ENCODE measurements at regions not wholly inside any gene's neighbourhood (a gene's known extent, or its start where the extent isn't known, plus 50 kb on each side); places are given as distances from the start of the nearest gene placed in this dataset.
A peak's percentile ranks its signal among the peaks of the same experiment; 100 is the strongest.

DNA sequence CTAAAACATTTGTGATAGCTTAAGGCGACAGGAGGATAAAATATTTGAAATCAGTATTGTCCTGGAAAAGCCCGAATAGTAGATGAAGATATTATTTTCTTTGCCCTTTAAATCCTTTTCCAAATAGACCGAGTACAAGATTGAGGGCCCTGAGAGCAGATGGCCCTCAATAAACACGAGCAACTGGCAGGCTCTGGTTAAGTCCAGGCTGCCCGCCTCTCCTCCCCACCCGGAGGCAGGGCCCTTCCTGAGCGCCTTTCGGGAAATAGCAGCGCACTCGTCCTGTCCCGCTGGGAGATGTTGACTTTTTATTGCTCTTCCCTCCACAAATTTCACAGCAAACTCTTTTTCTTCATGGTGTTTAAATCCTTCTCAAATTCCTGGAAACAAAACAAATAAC, 50.8 kb upstream of the MAX start:
- Histone ChIP-seq H3K27ac (no peak overlapping the region), H3K36me3 (no peaks in the 10 kb centered on the region), H3K9me3 (no peaks in the 10 kb centered on the region), H3K4me3 (no peak overlapping the region), H3K27me3 (no peaks in the 10 kb centered on the region), H3K4me1 (peaks cover 5 to 18% (median 10%) of the 10 kb centered on the region in 4 donors)
- ATAC-seq (ENCODE audit: low FRiP score in 2 of 2) (no peak), DNase-seq (no peak)
- 62% methylated on average over 11 of the region's 11 CpGs for WGBS, 2 donors
- TF ChIP-seq POLR2AphosphoS5 (IDR thresholded peaks at IDR 0.05) (no peak), POLR2A (IDR thresholded peaks at IDR 0.05) (no peak), EP300 (IDR thresholded peaks at IDR 0.05) (no peak)
- TF ChIP-seq, protein P1, sequence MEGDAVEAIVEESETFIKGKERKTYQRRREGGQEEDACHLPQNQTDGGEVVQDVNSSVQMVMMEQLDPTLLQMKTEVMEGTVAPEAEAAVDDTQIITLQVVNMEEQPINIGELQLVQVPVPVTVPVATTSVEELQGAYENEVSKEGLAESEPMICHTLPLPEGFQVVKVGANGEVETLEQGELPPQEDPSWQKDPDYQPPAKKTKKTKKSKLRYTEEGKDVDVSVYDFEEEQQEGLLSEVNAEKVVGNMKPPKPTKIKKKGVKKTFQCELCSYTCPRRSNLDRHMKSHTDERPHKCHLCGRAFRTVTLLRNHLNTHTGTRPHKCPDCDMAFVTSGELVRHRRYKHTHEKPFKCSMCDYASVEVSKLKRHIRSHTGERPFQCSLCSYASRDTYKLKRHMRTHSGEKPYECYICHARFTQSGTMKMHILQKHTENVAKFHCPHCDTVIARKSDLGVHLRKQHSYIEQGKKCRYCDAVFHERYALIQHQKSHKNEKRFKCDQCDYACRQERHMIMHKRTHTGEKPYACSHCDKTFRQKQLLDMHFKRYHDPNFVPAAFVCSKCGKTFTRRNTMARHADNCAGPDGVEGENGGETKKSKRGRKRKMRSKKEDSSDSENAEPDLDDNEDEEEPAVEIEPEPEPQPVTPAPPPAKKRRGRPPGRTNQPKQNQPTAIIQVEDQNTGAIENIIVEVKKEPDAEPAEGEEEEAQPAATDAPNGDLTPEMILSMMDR (IDR thresholded peaks at IDR 0.05): no peak

DNA sequence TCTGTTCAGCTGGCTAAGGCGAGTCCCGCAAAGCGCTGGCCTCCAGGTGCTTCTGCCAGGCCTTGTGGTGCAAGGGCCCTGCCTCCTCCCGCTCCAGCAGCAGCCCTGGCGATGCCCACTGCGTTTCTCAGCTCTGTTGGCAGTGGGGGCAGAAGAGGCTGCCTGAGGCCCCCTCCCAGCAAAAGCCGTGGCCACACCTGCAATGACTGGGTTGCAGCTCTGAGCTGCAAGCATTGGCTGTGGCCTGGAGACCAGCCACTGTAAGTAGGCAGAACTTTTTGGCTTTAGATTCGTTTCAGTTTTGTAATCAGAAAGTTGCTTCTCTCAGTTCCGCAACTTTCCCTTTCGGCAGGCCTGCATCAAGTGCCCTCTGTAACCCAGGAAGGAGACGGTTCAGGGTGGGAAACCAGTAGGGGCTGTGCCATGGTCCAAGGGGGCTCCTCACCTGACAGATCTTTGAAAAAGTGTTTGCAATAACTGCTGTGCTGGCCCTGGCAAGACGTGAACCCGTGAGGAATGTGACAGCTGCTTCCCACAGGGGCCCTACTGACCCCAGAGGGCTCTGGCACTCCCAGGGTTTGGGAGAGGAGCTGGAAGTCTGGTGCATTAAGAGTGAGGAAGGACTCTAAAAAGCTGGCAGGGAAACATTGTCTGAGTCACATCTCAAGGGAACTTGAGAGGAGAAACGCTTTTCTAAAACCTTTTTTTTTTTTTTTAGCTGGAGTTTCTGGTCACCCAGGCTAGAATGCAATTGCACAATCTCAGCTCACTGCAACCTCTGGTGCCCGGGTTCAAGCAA, 54.5 kb upstream of the MAX start:
- DNase-seq (peak; percentile 54 to 75), ATAC-seq (ENCODE audit: low FRiP score in 2 of 2) (peak; percentile 72 to 88)
- no peaks in the 10 kb centered on the region for H3K27me3 ChIP-seq
- 38 to 44% methylated on average over 11 to 15 of the region's 15 CpGs for WGBS, 2 donors
- H3K9me3 ChIP-seq: no peaks in the 10 kb centered on the region
- peaks cover 5 to 18% (median 10%) of the 10 kb centered on the region in 4 donors for H3K4me1 ChIP-seq
- H3K36me3 ChIP-seq: no peaks in the 10 kb centered on the region
- H3K27ac ChIP-seq: peak overlapping the region; percentile 82 to 91 (median 85)
- peak overlapping the region in 3 of 4 donors; percentile 13 to 33 (median 21) for H3K4me3 ChIP-seq
- TF ChIP-seq, protein P1 (IDR thresholded peaks at IDR 0.05): no peak
- TF ChIP-seq POLR2AphosphoS5 (IDR thresholded peaks at IDR 0.05): peak in 1 of 2 donors; percentile 18
- no peak for TF ChIP-seq EP300 (IDR thresholded peaks at IDR 0.05)

DNA sequence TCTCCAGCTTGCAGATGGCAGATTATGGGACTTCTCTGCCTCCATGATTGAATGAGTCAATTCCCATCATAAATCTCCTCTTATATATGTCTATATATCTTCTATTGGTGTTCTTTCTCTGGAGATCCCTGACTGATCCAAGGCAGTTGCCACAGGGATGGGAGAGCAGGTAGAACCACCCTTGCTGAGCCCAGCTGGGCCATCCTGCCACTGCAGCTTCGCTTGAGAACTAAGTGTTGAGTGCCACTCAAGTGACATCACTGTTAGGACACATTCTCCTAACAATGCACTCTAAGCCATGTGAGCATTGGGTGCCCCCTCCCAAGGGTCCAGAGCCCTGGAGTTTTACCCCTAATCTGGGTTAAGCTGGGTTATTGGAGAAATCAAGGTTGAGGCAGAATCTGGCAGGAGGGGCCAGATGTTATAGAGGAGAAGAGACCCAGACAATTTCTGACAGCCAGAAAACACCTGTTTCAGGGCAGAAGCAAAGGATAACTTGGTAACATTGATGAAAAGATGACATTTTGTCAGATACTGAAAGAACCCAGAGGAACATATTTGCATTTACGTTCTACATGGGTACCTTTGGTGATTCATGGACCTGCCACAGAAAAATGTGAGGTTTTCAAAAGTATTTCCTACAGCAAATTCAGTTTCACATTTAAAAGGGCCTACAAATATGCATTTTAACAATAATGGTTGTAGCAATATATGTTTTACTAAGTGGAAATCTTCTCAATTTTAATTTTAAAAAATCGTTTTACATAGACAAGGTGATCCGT, 57.2 kb upstream of the MAX start:
- Histone ChIP-seq H3K36me3 (no peaks in the 10 kb centered on the region), H3K9me3 (no peaks in the 10 kb centered on the region), H3K4me3 (no peak overlapping the region), H3K27ac (no peak overlapping the region), H3K27me3 (no peaks in the 10 kb centered on the region), H3K4me1 (peaks cover 9 to 18% (median 10%) of the 10 kb centered on the region in 4 donors)
- no peak for ATAC-seq (ENCODE audit: low FRiP score in 2 of 2)
- WGBS, 2 donors: 84 to 88% methylated on average over 4 of the region's 4 CpGs
- DNase-seq: no peak
- TF ChIP-seq POLR2A (IDR thresholded peaks at IDR 0.05) (no peak), EP300 (IDR thresholded peaks at IDR 0.05) (no peak), POLR2AphosphoS5 (IDR thresholded peaks at IDR 0.05) (no peak)
- TF ChIP-seq, protein P1 (IDR thresholded peaks at IDR 0.05): no peak

DNA sequence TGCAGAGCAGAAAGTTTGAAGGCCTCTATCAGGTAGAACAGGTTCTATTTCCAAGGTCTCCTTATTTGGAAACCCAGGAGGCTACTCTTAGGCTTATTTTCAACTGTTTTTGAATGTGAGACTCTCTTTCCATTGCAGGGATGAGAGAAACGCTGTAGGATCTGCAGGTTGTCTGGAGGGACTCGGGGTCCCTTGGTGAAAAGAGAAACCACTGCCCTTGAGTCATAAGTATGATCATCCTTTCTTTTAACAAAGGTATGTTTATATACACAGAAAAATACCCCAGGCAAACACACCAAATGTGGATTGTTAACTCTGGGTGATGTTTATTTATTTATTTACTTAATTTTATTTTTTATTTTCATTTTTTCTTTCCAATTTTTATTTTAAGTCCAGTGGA, 57.8 kb upstream of the MAX start:
- H3K4me1 ChIP-seq: peaks cover 9 to 18% (median 13%) of the 10 kb centered on the region in 4 donors

More for the DNA sequence above, 57.8 kb upstream of the MAX start:
- Histone ChIP-seq H3K27me3 (no peaks in the 10 kb centered on the region), H3K27ac (no peak overlapping the region), H3K36me3 (no peaks in the 10 kb centered on the region), H3K9me3 (no peaks in the 10 kb centered on the region), H3K4me3 (no peak overlapping the region)
- DNase-seq: no peak
- 90 to 93% methylated on average over 2 of the region's 2 CpGs for WGBS, 2 donors
- TF ChIP-seq POLR2A (IDR thresholded peaks at IDR 0.05): no peak
- TF ChIP-seq EP300 (IDR thresholded peaks at IDR 0.05): no peak
- TF ChIP-seq POLR2AphosphoS5 (IDR thresholded peaks at IDR 0.05): no peak
- TF ChIP-seq, protein P1 (IDR thresholded peaks at IDR 0.05): no peak
- ATAC-seq (ENCODE audit: low FRiP score in 2 of 2): no peak

Measured in upper lobe of left lung (tissue), 6 donors.